A673 (cell line): ENCODE measurements at regions not wholly inside any gene's neighbourhood (a gene's known extent, or its start where the extent isn't known, plus 50 kb on each side); places are given as distances from the start of the nearest gene placed in this dataset.
A peak's percentile ranks its signal among the peaks of the same experiment; 100 is the strongest.

Experiments used
- BruUV-seq: library from RNA; stranded (reverse); fragments of 400-500 nt; replicated peaks from 2 replicates; lab custom pipeline; 2021; lab: Mats Ljungman, UMichigan
- CTCF ChIA-PET: fragments of 300-600 bp; sonication (Branson Sonifier 250); formaldehyde crosslinking; loops from one replicate; lab custom pipeline; 2022; ENCODE audit warnings: antibody characterized with exemption; lab: Charles Lee
- POLR2A ChIA-PET: fragments of 300-600 bp; sonication (Branson Sonifier 250); formaldehyde crosslinking; loops from one replicate; lab custom pipeline; 2022; ENCODE audit warnings: antibody characterized with exemption; ENCODE audit not compliant: low non-redundant PET; lab: Charles Lee
- DNase-seq: peaks from one replicate; pipeline ENCODE4 v3.0.0-alpha.2; 2015; ENCODE audit warnings: low spot score
- H3K27ac ChIP-seq: fragments of 200-600 bp; sonication (generic); 2 replicates; pipeline ENCODE4 v1.5.1; 2016; ENCODE audit warnings: mixed run types, low read depth, mild to moderate bottlenecking, mixed read lengths, antibody characterized with exemption, low read length; ENCODE audit not compliant: poor library complexity, severe bottlenecking
- H3K27me3 ChIP-seq: fragments of 200-600 bp; sonication (generic); replicated peaks from 2 replicates; pipeline ENCODE4 v1.6.1; 2017; ENCODE audit warnings: mixed run types, low read depth, mild to moderate bottlenecking, mixed read lengths, antibody characterized with exemption, low read length; ENCODE audit not compliant: insufficient read depth, poor library complexity
- H3K36me3 ChIP-seq: fragments of 200-600 bp; sonication (generic); 2 replicates; pipeline ENCODE4 v1.6.1; 2016; ENCODE audit warnings: mixed run types, mild to moderate bottlenecking, mixed read lengths, antibody characterized with exemption, low read length; ENCODE audit not compliant: insufficient read depth, poor library complexity, severe bottlenecking
- H3K4me1 ChIP-seq: fragments of 200-600 bp; sonication (generic); 2 replicates; pipeline ENCODE4 v1.6.1; 2017; ENCODE audit warnings: mixed run types, mild to moderate bottlenecking, mixed read lengths, antibody characterized with exemption, low read length; ENCODE audit not compliant: insufficient read depth, poor library complexity, severe bottlenecking
- H3K4me3 ChIP-seq: fragments of 200-600 bp; sonication (generic); 2 replicates; pipeline ENCODE4 v1.5.1; 2016; ENCODE audit warnings: low read depth, mixed run types, mild to moderate bottlenecking, mixed read lengths, low read length; ENCODE audit not compliant: poor library complexity, severe bottlenecking
- H3K9me3 ChIP-seq: fragments of 200-600 bp; sonication (generic); 2 replicates; pipeline ENCODE4 v1.6.1; 2016; ENCODE audit warnings: mixed run types, low read depth, mild to moderate bottlenecking, mixed read lengths, antibody characterized with exemption, low read length; ENCODE audit not compliant: poor library complexity, severe bottlenecking
- EZH2 ChIP-seq: fragments of 200-600 bp; sonication (generic); IDR thresholded peaks from 2 replicates; pipeline ENCODE4 v1.6.1; 2017; ENCODE audit warnings: borderline replicate concordance, low read depth, mild to moderate bottlenecking, mixed read lengths, antibody characterized with exemption, low read length; ENCODE audit not compliant: poor library complexity, severe bottlenecking
- intact Hi-C: fragments of 100-400 bp; cut with micrococcal nuclease; formaldehyde crosslinking; loops from one replicate; pipeline ENCODE4 v1.10.0; 2022; ENCODE audit not compliant: unreplicated experiment
- TF ChIP-seq, protein P1 (sequence below): fragments of 300-800, 200-600 bp; sonication (generic); conservative IDR thresholded peaks from 2 replicates; pipeline ENCODE4 v1.5.1; 2017; ENCODE audit warnings: low read depth, mild to moderate bottlenecking, antibody characterized with exemption, low read length, moderate library complexity, mixed read lengths

GRCh38 chr11:109940816-109941215, 152.4 kb upstream of the ZC3H12C start:
- DNase-seq = no peak
- Histone ChIP-seq H3K27me3 (no peaks in the 10 kb centered on the region), H3K4me3 (no peak overlapping the region), H3K27ac (no peak overlapping the region), H3K4me1 (peaks cover 11% of the 10 kb centered on the region), H3K36me3 (no peaks in the 10 kb centered on the region), H3K9me3 (no peaks in the 10 kb centered on the region)
- no TSS peak for BruUV-seq
- TF ChIP-seq, protein P1, sequence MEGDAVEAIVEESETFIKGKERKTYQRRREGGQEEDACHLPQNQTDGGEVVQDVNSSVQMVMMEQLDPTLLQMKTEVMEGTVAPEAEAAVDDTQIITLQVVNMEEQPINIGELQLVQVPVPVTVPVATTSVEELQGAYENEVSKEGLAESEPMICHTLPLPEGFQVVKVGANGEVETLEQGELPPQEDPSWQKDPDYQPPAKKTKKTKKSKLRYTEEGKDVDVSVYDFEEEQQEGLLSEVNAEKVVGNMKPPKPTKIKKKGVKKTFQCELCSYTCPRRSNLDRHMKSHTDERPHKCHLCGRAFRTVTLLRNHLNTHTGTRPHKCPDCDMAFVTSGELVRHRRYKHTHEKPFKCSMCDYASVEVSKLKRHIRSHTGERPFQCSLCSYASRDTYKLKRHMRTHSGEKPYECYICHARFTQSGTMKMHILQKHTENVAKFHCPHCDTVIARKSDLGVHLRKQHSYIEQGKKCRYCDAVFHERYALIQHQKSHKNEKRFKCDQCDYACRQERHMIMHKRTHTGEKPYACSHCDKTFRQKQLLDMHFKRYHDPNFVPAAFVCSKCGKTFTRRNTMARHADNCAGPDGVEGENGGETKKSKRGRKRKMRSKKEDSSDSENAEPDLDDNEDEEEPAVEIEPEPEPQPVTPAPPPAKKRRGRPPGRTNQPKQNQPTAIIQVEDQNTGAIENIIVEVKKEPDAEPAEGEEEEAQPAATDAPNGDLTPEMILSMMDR = no peak
- TF ChIP-seq EZH2 = no peak
- intact Hi-C loops = no loop called here
- POLR2A ChIA-PET = interaction anchor here (0.6 kb wide), 2 partner anchors 152 to 160 kb away, joined by 3 read pairs; no protein-coding TSS in a partner anchor
- CTCF ChIA-PET = interaction anchor here (0.5 to 0.6 kb wide), 2 partner anchors 152 to 974 kb away, joined by 3 to 4 read pairs; no protein-coding TSS in a partner anchor

- no peak for DNase-seq
- intact Hi-C loops = loop anchor here (1.0 to 2.0 kb wide), 9 partner anchors 25 to 485 kb away; partner anchors contain the start of gene ZC3H12C
- peaks cover 18% of the 10 kb centered on the region for H3K4me1 ChIP-seq
- BruUV-seq = TSS peak; percentile 75
- H3K27ac ChIP-seq = peak overlapping the region; percentile 35
- ChIA-PET CTCF (interaction anchor here (1.0 kb wide), 1 partner anchor 147 kb away, joined by 4 read pairs; no protein-coding TSS in a partner anchor), POLR2A (no interaction called here)
- no peak for TF ChIP-seq EZH2
- TF ChIP-seq, protein P1 = no peak
- peak overlapping the region; percentile 4 for H3K4me3 ChIP-seq
- H3K9me3 ChIP-seq = peaks cover 18% of the 10 kb centered on the region
- H3K36me3 ChIP-seq = peaks cover 3% of the 10 kb centered on the region
- no peaks in the 10 kb centered on the region for H3K27me3 ChIP-seq
These were observed 147.4 kb upstream of the ZC3H12C start for GRCh38 chr11:109945626-109946321.

DNA sequence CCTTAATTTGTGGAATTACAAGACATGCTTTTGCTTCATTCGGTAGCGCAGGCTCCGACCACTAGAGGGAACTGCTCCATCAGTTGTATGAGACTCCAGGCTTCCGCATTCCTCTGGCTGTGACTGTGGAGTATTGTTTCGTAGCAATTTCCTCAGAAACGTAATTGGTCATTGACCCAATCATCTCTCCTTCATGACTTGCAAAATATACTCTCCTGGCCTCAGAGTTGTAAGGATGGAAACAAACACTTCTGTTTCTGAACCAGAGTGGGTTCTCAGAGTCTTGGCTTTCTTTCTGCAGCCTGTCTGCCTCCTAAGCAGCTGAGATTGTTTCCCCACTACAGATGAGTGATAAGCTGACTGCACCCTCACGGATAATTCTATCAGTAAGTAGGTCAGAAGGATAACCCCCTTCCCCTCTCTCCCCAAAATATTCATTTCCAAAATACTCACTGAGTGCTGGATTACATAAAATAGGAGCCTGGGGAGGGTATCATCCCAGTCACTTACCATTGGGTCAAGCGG, 146.8 kb upstream of the ZC3H12C start:
- DNase-seq = peak; percentile 97
- CTCF ChIA-PET = interaction anchor here (1.0 kb wide), 1 partner anchor 146 kb away, joined by 4 read pairs; no protein-coding TSS in a partner anchor
- Histone ChIP-seq H3K27ac (peak overlapping the region; percentile 89), H3K36me3 (peaks cover 3% of the 10 kb centered on the region), H3K9me3 (peaks cover 18% of the 10 kb centered on the region), H3K4me1 (peaks cover 18% of the 10 kb centered on the region), H3K27me3 (no peaks in the 10 kb centered on the region), H3K4me3 (peak overlapping the region; percentile 28)
- POLR2A ChIA-PET = interaction anchor here (0.7 kb wide), 1 partner anchor 483 kb away, joined by 3 read pairs; no protein-coding TSS in a partner anchor
- TF ChIP-seq, protein P1 = peak; percentile 100
- TF ChIP-seq EZH2 = no peak
- intact Hi-C loops = loop anchor here (1.0 to 2.0 kb wide), 9 partner anchors 24 to 484 kb away; partner anchors contain the start of gene ZC3H12C
- no TSS peak for BruUV-seq
